PC-3 (cell line): ENCODE measurements at regions not wholly inside any gene's neighbourhood (a gene's known extent, or its start where the extent isn't known, plus 50 kb on each side); places are given as distances from the start of the nearest gene placed in this dataset.

Experiments
- ATAC-seq: fragments of 200-7000 bp; cut with Tn5 transposase; 2 replicates; pipeline ENCODE4 v1.9.1; 2020; ENCODE audit warnings: mild to moderate bottlenecking, moderate library complexity
- BruUV-seq: library from RNA; stranded (reverse); fragments of 400-500 nt; replicated peaks from 2 replicates; lab custom pipeline; 2021; lab: Mats Ljungman, UMichigan
- CTCF ChIA-PET: fragments of 300-600 bp; sonication (Branson Sonifier 250); formaldehyde crosslinking; loops from one replicate; lab custom pipeline; 2022; ENCODE audit warnings: antibody characterized with exemption; lab: Charles Lee
- POLR2A ChIA-PET: fragments of 300-600 bp; sonication (Branson Sonifier 250); formaldehyde crosslinking; loops from one replicate; lab custom pipeline; 2022; ENCODE audit warnings: antibody characterized with exemption; ENCODE audit not compliant: unreplicated experiment; lab: Charles Lee
- DNase-seq: peaks from one replicate; pipeline ENCODE4 v3.0.0-alpha.2; 2015
- H2AFZ ChIP-seq: fragments of 300-600 bp; sonication (generic); 2 replicates; pipeline ENCODE4 v1.6.0; 2016; ENCODE audit warnings: antibody characterized with exemption, low read length
- H3F3A ChIP-seq: fragments of 300-600 bp; sonication (generic); one replicate; pipeline ENCODE4 v1.6.0; 2017; ENCODE audit warnings: antibody characterized with exemption, low read length, control low read depth, mild to moderate bottlenecking; ENCODE audit not compliant: unreplicated experiment
- H3K27ac ChIP-seq: fragments of 300-600 bp; sonication (generic); 2 replicates; pipeline ENCODE4 v1.5.1; 2016; ENCODE audit warnings: mild to moderate bottlenecking, low read length
- H3K27me3 ChIP-seq: fragments of 300-600 bp; sonication (generic); 2 replicates; pipeline ENCODE4 v1.6.1; 2016; ENCODE audit warnings: low read length, mixed read lengths
- H3K36me3 ChIP-seq: fragments of 300-600 bp; sonication (generic); 2 replicates; pipeline ENCODE4 v1.6.1; 2016; ENCODE audit warnings: low read depth, mixed run types, low read length, mixed read lengths
- H3K4me1 ChIP-seq: fragments of 300-600 bp; sonication (generic); 2 replicates; pipeline ENCODE4 v1.5.1; 2016; ENCODE audit warnings: low read length; ENCODE audit not compliant: insufficient read depth
- H3K4me2 ChIP-seq: fragments of 300-600 bp; sonication (generic); 2 replicates; pipeline ENCODE4 v1.6.0; 2016; ENCODE audit warnings: low read length
- H3K4me3 ChIP-seq: fragments of 300-600 bp; sonication (generic); 2 replicates; pipeline ENCODE4 v1.5.1; 2016; ENCODE audit warnings: mild to moderate bottlenecking, low read length, mixed read lengths
- H3K79me2 ChIP-seq: fragments of 300-600 bp; sonication (generic); 2 replicates; pipeline ENCODE4 v1.6.1; 2017; ENCODE audit warnings: low read length, mixed read lengths
- H3K9ac ChIP-seq: fragments of 300-600 bp; sonication (generic); 2 replicates; pipeline ENCODE4 v1.6.0; 2016; ENCODE audit warnings: mild to moderate bottlenecking, low read length
- H3K9me2 ChIP-seq: fragments of 300-600 bp; sonication (generic); replicated peaks from 2 replicates; pipeline ENCODE4 v1.6.1; 2016; ENCODE audit warnings: mixed run types, low read length, mixed read lengths
- H3K9me3 ChIP-seq: fragments of 300-600 bp; sonication (generic); 2 replicates; pipeline ENCODE4 v1.6.1; 2016; ENCODE audit warnings: low read length, mixed read lengths
- H4K20me1 ChIP-seq: fragments of 300-600 bp; sonication (generic); 2 replicates; pipeline ENCODE4 v1.6.1; 2016; ENCODE audit warnings: low read length, mixed read lengths
- CTCF ChIP-seq: fragments of 300-600 bp; sonication (generic); conservative IDR thresholded peaks from 2 replicates; pipeline ENCODE4 v1.5.1; 2017; ENCODE audit warnings: antibody characterized with exemption, low read depth, mild to moderate bottlenecking, low read length
- EZH2 ChIP-seq: fragments of 300-600 bp; sonication (generic); IDR thresholded peaks from one replicate; pipeline ENCODE4 v1.6.1; 2017; ENCODE audit warnings: antibody characterized with exemption, mild to moderate bottlenecking, low read length; ENCODE audit not compliant: unreplicated experiment
- EZH2phosphoT487 ChIP-seq: fragments of 300-600 bp; sonication (generic); IDR thresholded peaks from 2 replicates; pipeline ENCODE4 v1.6.1; 2018; ENCODE audit warnings: mild to moderate bottlenecking, antibody characterized with exemption, low read length, borderline replicate concordance
- intact Hi-C: fragments of 100-400 bp; cut with micrococcal nuclease; formaldehyde crosslinking; loops from 2 replicates; pipeline ENCODE4 v1.9.0; 2023

GRCh38 chr16:64313726-64314125 lies 808.1 kb downstream of the CDH11 start:
- intact Hi-C loops = no loop called here
- H3K9ac ChIP-seq = no peak overlapping the region
- no peaks in the 10 kb centered on the region for H3K27me3 ChIP-seq
- H3K79me2 ChIP-seq = no peaks in the 10 kb centered on the region
- no peaks in the 10 kb centered on the region for H3K9me2 ChIP-seq
- H3K9me3 ChIP-seq = no peaks in the 10 kb centered on the region
- no peak overlapping the region for H2AFZ ChIP-seq
- TF ChIP-seq EZH2phosphoT487 = no peak
- TF ChIP-seq CTCF = no peak
- TF ChIP-seq EZH2 = no peak
- no peak for ATAC-seq
- peaks cover 10% of the 10 kb centered on the region; the same call in 1 of the 2 replicates for H3K4me1 ChIP-seq
- ChIA-PET POLR2A (no interaction called here), CTCF (no interaction called here)
- H4K20me1 ChIP-seq = no peaks in the 10 kb centered on the region
- no peak overlapping the region for H3K27ac ChIP-seq
- BruUV-seq = no TSS peak
- H3K36me3 ChIP-seq = no peaks in the 10 kb centered on the region
- H3K4me2 ChIP-seq = no peak overlapping the region
- H3K4me3 ChIP-seq = no peak overlapping the region
- DNase-seq = no peak
- no peaks in the 10 kb centered on the region for H3F3A ChIP-seq

- BruUV-seq = no TSS peak
- TF ChIP-seq EZH2 (no peak), CTCF (no peak), EZH2phosphoT487 (no peak)
- ATAC-seq = no peak
- H2AFZ ChIP-seq = no peak overlapping the region
- H3K79me2 ChIP-seq = no peaks in the 10 kb centered on the region
- H3K4me2 ChIP-seq = no peak overlapping the region
- no peak for DNase-seq
- H3K27me3 ChIP-seq = no peaks in the 10 kb centered on the region
- no peak overlapping the region for H3K4me3 ChIP-seq
- H3F3A ChIP-seq = no peaks in the 10 kb centered on the region
- H3K9ac ChIP-seq = no peak overlapping the region
- H3K9me3 ChIP-seq = no peaks in the 10 kb centered on the region
- no peak overlapping the region for H3K27ac ChIP-seq
- peaks cover 10% of the 10 kb centered on the region; the same call in 1 of the 2 replicates for H3K4me1 ChIP-seq
- CTCF ChIA-PET = no interaction called here
- no peaks in the 10 kb centered on the region for H3K36me3 ChIP-seq
- no peaks in the 10 kb centered on the region for H4K20me1 ChIP-seq
- no peaks in the 10 kb centered on the region for H3K9me2 ChIP-seq
- intact Hi-C loops = no loop called here
- POLR2A ChIA-PET = no interaction called here
Observed at GRCh38 chr16:64312980-64313379, 808.9 kb downstream of the CDH11 start.

GRCh38 chr16:64312292-64312691 lies 809.6 kb downstream of the CDH11 start:
- no peaks in the 10 kb centered on the region for H3K9me2 ChIP-seq
- intact Hi-C loops = no loop called here
- no TSS peak for BruUV-seq
- no peaks in the 10 kb centered on the region for H3K79me2 ChIP-seq
- no peaks in the 10 kb centered on the region for H4K20me1 ChIP-seq
- H2AFZ ChIP-seq = no peak overlapping the region
- H3K36me3 ChIP-seq = no peaks in the 10 kb centered on the region
- H3K4me2 ChIP-seq = no peak overlapping the region
- ATAC-seq (no peak), DNase-seq (no peak)
- TF ChIP-seq CTCF (no peak), EZH2phosphoT487 (no peak), EZH2 (no peak)
- no peaks in the 10 kb centered on the region for H3K27me3 ChIP-seq
- H3K4me3 ChIP-seq = no peak overlapping the region
- H3K9ac ChIP-seq = no peak overlapping the region
- H3K9me3 ChIP-seq = no peaks in the 10 kb centered on the region
- POLR2A ChIA-PET = no interaction called here
- CTCF ChIA-PET = no interaction called here
- peaks cover 10% of the 10 kb centered on the region; the same call in 1 of the 2 replicates for H3K4me1 ChIP-seq
- no peaks in the 10 kb centered on the region for H3F3A ChIP-seq
- H3K27ac ChIP-seq = no peak overlapping the region
